CD4-positive, alpha-beta T cell treated with Interleukin-6 at 100 ng/mL for 8 hours (primary cell): ENCODE measurements at regions not wholly inside any gene's neighbourhood (a gene's known extent, or its start where the extent isn't known, plus 50 kb on each side); places are given as distances from the start of the nearest gene placed in this dataset.

Experiments
- DNase-seq: peaks from one replicate; pipeline ENCODE4 v3.0.0-alpha.2; 2020; ENCODE audit warnings: mixed read lengths, low spot score

GRCh38 chr3:107969994-107970819 is 120.6 kb downstream of the CD47 start:
- no peak for DNase-seq

GRCh38 chr3:107969525-107969924 is 121.3 kb downstream of the CD47 start:
- DNase-seq = no peak

GRCh38 chr3:107966276-107966675 is 124.6 kb downstream of the CD47 start:
- no peak for DNase-seq

GRCh38 chr3:107965136-107965655 is 125.6 kb downstream of the CD47 start:
- DNase-seq = no peak

GRCh38 chr3:107963581-107963980 is 127.2 kb downstream of the CD47 start:
- no peak for DNase-seq

- DNase-seq = no peak
Measured at GRCh38 chr3:107962946-107963345, 127.9 kb downstream of the CD47 start.

GRCh38 chr3:107962037-107962436 is 128.8 kb downstream of the CD47 start:
- no peak for DNase-seq

GRCh38 chr3:107959550-107960154 is 131.2 kb downstream of the CD47 start:
- no peak for DNase-seq

- DNase-seq = no peak
Measured at GRCh38 chr3:107958146-107958545, 132.7 kb downstream of the CD47 start.

- no peak for DNase-seq
Measured at GRCh38 chr3:107956991-107957900, 133.6 kb downstream of the CD47 start.

GRCh38 chr3:107954845-107955244 is 136.0 kb downstream of the CD47 start:
- DNase-seq = no peak

GRCh38 chr3:107953722-107954121 is 137.1 kb downstream of the CD47 start:
- no peak for DNase-seq

- no peak for DNase-seq
Measured at GRCh38 chr3:107951126-107951525, 139.7 kb downstream of the CD47 start.

GRCh38 chr3:107950417-107950816 is 140.4 kb downstream of the CD47 start:
- DNase-seq = no peak

GRCh38 chr3:107949394-107949970 is 141.3 kb downstream of the CD47 start:
- DNase-seq = no peak

GRCh38 chr3:107947203-107947602 is 143.6 kb downstream of the CD47 start:
- DNase-seq = no peak

- no peak for DNase-seq
Measured at GRCh38 chr3:107946700-107947099, 144.1 kb downstream of the CD47 start.

- DNase-seq = no peak
Measured at GRCh38 chr3:107945417-107946094, 145.3 kb downstream of the CD47 start.

GRCh38 chr3:107943786-107944523 is 146.9 kb downstream of the CD47 start:
- no peak for DNase-seq

GRCh38 chr3:107942951-107943749 is 147.7 kb downstream of the CD47 start:
- DNase-seq = no peak
